ENCODE measurements at regions not wholly inside any gene's neighbourhood (a gene's known extent, or its start where the extent isn't known, plus 50 kb on each side); places are given as distances from the start of the nearest gene placed in this dataset.

GRCh38 chr18:22031611-22032010 is 137.8 kb upstream of the GATA6 start:
- TF ChIP-seq CTCF (IDR thresholded peaks at IDR 0.05; ENCODE audit: poor library complexity, severe bottlenecking), result no peak
- no peak for TF ChIP-seq POLR2AphosphoS5 (IDR thresholded peaks at IDR 0.05)
- no peak for TF ChIP-seq RAD21 (conservative IDR thresholded peaks at IDR 0.05)
- TF ChIP-seq MXI1 (conservative IDR thresholded peaks at IDR 0.05; ENCODE audit: poor library complexity, severe bottlenecking), result no peak
